A172 (cell line): ENCODE measurements at regions not wholly inside any gene's neighbourhood (a gene's known extent, or its start where the extent isn't known, plus 50 kb on each side); places are given as distances from the start of the nearest gene placed in this dataset.
A peak's percentile ranks its signal among the peaks of the same experiment; 100 is the strongest.

Experiments used
- DNase-seq: peaks from one replicate; pipeline ENCODE4 v3.0.0-alpha.2; 2015; ENCODE audit warnings: low spot score

- peak; percentile 73 for DNase-seq
Measured at GRCh38 chr3:194536871-194537637, 50.3 kb upstream of the ATP13A3 start.
